ENCODE measurements at regions not wholly inside any gene's neighbourhood (a gene's known extent, or its start where the extent isn't known, plus 50 kb on each side); places are given as distances from the start of the nearest gene placed in this dataset.

GRCh38 chr4:22870847-22871449 lies 178.2 kb downstream of the GBA3 start:
- H3K27me3 ChIP-seq (ENCODE audit: low read depth) = no peaks in the 10 kb centered on the region
- H3K36me3 ChIP-seq (replicated peaks) = no peaks in the 10 kb centered on the region
- H3K9me3 ChIP-seq = no peaks in the 10 kb centered on the region
- no peak overlapping the region for H3K4me3 ChIP-seq
- in situ Hi-C loops (cut with MboI; ENCODE audit: low sequenced_read_pairs) = no loop called here
- no peak for DNase-seq (ENCODE audit: low spot score in 2 of 2)
- H3K4me1 ChIP-seq = no peaks in the 10 kb centered on the region

DNA sequence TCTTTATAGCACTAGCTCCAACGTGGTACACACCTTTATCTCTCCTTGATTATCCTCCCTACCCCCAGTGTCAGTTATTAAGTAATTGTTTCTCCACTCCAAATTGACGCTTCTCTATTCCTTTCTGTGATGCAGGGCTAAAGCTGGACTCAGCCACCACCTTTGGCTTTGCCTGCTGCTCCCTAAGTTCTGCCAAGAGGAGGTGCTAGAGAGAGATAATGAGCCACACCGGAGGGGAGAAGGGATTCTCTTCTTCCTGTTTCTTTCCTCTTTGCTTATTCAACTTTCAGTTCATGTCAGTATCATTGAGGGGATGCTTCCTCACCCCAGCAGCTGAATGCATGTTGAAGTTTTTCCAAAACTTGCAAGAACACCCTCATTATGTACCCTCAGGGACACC lies 176.5 kb downstream of the GBA3 start:
- H3K27me3 ChIP-seq (ENCODE audit: low read depth) = no peaks in the 10 kb centered on the region
- H3K36me3 ChIP-seq (replicated peaks) = no peaks in the 10 kb centered on the region
- in situ Hi-C loops (cut with MboI; ENCODE audit: low sequenced_read_pairs) = no loop called here
- H3K4me3 ChIP-seq = no peak overlapping the region
- H3K9me3 ChIP-seq = no peaks in the 10 kb centered on the region
- no peaks in the 10 kb centered on the region for H3K4me1 ChIP-seq
- no peak for DNase-seq (ENCODE audit: low spot score in 2 of 2)
